ENCODE measurements at regions not wholly inside any gene's neighbourhood (a gene's known extent, or its start where the extent isn't known, plus 50 kb on each side); places are given as distances from the start of the nearest gene placed in this dataset.

DNA sequence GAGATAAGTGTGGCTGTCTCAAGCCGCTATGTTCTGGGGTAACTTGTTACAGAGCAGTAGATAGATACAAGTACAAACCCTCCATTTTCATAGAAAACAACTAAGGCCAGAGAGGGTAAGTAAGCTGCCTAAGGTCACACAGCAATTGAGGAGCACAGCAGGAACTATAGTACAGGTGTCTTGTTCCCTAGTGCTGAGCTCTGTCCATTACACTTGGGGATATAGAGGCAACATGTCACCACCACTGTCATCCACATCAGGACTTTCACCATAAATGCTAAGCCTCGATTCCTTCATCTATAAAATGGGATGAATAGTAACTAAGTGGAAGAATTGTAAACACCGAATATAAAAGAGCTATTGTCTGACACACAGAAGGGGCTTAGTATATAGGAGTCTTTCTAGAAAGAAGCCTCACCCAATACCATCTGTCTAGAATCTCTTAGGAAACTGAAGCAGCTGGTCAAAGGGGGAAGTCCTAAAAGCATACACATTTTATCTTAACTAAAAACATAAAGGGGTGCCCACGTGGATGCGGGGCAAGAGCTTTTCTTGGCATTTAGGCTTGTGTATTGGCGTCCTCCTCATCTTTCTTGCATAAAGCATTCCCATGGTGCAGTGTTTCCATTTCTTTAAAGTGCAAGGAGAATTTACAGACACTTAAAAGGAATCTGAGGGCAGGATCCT lies 93.8 kb upstream of the ALX4 start:
- no peak for TF ChIP-seq POLR2AphosphoS5 (IDR thresholded peaks at IDR 0.05; ENCODE audit: borderline replicate concordance, low read depth, low read length)
- no peak for TF ChIP-seq FOXP2 (optimal IDR thresholded peaks at IDR 0.05; ENCODE audit: control extremely low read depth, extremely low read length, insufficient read depth)
- no peak for TF ChIP-seq EZH2 (IDR thresholded peaks at IDR 0.05)

Measured in SK-N-MC (cell line).